GM19238 (cell line): ENCODE measurements at regions not wholly inside any gene's neighbourhood (a gene's known extent, or its start where the extent isn't known, plus 50 kb on each side); places are given as distances from the start of the nearest gene placed in this dataset.

Experiments used
- DNase-seq: peaks from one replicate; pipeline ENCODE4 v3.0.0; 2011; ENCODE audit warnings: low spot score; ENCODE audit not compliant: insufficient read length

- no peak for DNase-seq
Measured at GRCh38 chr6:120648713-120649112, 685.6 kb downstream of the TBC1D32 start.

- no peak for DNase-seq
Measured at GRCh38 chr6:120646101-120646500, 688.2 kb downstream of the TBC1D32 start.

- no peak for DNase-seq
Measured at GRCh38 chr6:120632975-120633374, 701.3 kb downstream of the TBC1D32 start.

DNA sequence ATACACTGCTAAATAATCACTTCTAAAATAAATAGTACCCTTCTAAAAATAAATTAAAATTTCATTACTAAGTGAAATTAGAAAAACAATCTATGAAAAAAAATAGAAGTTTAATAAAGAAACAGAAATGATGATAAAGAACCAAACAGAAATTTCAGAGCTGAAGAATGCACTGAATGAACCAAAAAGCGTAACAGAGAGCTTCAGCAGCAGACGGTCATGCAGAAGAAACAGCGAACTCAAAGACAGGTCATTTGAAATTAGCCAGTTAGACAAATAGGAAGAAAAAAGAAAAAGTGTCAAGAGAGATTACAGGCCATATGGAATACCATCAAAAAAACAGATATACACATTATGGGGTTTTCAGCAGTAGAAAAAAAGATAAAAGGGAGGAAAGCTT lies 706.7 kb downstream of the TBC1D32 start:
- no peak for DNase-seq

DNA sequence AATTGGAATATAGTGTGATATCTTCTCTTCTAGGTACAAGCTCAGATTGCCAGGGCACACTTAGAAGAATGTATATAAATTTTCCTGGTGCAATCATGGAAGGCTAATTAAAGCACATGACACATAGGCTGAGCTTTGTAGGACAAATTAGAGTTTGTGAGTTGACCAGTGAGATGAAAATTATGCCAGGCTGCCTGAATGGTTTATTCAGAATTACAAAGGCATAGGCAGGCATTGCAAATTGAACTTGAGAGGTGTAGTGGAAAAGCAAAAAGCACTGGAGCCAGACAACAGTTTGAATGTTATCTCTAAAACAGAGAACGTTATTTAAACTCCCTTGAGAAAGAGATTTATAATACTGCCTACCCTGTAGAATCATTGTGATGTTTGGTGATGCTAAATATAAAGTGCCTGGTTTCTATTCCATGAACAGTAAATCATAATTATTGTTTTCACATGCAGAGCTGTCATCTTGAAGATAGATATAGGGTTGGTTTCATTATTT lies 712.1 kb downstream of the TBC1D32 start:
- no peak for DNase-seq

- DNase-seq = no peak
Measured at GRCh38 chr6:120620900-120621299, 713.4 kb downstream of the TBC1D32 start.

- DNase-seq = no peak
Measured at GRCh38 chr6:120615238-120615637, 719.0 kb downstream of the TBC1D32 start.

DNA sequence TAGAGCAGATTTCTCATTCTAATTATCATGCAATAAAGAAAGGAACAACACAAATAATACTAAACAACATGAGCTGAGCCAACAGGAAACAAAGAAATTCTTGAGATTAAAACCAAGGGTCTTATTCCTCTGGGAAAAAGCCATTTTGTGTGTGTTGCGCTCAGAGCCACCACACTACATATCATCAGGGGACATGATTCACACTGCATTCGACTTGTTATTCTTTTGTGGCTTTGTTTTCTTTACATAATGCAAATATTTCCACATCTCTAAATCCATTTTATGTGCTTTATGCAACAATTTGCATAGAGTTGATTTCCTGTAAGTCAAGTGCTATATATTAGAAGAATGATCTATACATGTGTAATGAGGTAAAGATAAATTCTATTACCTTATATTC lies 719.6 kb downstream of the TBC1D32 start:
- DNase-seq = no peak

GRCh38 chr6:120608826-120609225 lies 725.5 kb downstream of the TBC1D32 start:
- no peak for DNase-seq

DNA sequence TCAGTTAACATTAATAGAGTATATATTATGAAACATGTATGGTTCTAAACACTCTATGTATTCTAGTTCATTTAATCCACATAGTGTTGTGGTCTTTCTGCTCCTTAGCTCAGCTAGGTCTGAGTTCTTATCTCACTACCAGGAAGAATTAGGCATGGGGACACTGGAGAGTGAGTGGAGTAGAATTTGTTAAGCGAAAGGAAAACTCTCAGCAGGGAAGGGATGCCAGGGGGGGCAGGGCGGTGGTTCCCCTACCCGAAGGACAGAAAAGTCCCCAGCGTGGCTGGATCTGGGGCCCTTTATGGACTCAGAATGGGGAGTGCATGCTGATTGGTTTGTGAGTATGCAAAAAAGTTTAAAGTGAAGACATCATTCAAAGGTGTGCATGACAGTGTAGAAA lies 727.5 kb downstream of the TBC1D32 start:
- no peak for DNase-seq

DNA sequence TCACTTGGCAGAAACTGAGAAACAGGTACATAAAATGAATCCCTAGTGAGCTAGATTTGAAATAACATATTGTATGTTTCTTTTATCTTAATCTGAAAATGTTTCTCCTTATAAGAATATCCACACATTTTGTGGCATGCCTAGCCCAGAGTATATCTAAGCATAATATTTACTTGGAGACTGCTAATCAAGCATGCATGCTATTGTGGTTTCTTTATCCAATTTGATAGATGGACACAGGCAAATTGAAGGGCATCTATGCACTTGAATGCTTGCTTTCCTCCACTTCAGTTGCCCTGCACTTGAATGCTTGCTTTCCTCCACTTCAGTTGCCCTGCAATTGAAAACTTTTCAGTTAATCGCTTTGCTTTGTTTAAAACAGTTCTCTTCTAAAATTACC lies 729.8 kb downstream of the TBC1D32 start:
- DNase-seq = no peak

- no peak for DNase-seq
Measured at GRCh38 chr6:120590611-120591010, 743.7 kb downstream of the TBC1D32 start.

GRCh38 chr6:120588424-120588823 lies 745.9 kb downstream of the TBC1D32 start:
- no peak for DNase-seq

DNA sequence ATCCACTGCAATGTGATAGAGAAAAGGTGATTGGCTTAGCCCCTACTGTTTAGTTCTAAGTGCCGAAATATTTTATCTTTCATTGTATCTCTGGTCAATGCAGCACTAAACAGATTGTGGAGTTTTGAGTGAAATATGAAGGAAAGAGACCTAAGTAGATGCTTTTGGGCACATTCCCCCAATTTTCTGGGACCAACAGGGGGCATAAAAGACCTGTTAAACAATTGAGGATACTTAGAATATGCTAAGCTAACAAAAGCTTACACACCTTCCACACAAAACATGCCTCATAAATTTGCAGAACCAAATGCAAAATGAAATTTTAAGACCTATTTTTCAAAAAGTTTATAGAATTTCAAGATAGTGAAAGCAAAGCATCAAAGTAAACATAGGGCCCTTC lies 746.9 kb downstream of the TBC1D32 start:
- no peak for DNase-seq

- no peak for DNase-seq
Measured at GRCh38 chr6:120584111-120584760, 750.0 kb downstream of the TBC1D32 start.

GRCh38 chr6:120576061-120576460 lies 758.2 kb downstream of the TBC1D32 start:
- no peak for DNase-seq

DNA sequence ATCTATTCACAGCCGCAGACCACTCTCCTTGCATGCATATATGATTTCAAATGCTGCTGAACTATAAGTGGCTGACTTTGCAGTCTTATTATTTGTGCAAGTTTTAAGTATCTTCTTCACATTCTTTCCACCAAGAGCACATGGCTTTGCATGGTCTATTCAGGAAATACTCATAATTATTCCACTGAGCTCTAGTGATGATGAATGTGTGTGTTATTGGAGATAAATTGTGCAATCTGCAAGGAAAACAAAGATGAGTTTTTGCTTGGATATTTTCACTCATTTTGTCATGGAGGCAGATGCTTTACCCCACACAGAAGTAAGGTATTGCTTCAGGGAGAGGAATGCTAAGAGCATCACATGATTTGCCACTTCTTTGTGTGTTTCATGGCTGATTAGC lies 764.6 kb downstream of the TBC1D32 start:
- no peak for DNase-seq

DNA sequence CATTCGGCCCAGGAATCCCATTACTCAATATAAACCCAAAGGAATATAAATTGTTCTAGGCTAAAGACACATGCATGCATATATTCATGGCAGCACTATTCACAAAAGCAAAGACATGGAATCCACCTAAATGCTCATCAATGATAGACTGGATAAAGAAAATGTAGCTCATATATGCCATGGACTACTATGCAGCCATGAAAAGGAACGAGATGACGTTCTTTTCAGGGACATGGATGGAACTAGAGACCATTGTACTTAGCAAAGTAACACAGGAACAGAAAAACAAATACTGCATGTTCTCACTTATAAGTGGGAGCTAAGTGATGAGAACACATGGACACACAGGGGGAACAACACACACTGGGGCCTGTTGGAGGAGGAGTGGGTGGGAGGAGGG lies 769.5 kb downstream of the TBC1D32 start:
- no peak for DNase-seq

DNA sequence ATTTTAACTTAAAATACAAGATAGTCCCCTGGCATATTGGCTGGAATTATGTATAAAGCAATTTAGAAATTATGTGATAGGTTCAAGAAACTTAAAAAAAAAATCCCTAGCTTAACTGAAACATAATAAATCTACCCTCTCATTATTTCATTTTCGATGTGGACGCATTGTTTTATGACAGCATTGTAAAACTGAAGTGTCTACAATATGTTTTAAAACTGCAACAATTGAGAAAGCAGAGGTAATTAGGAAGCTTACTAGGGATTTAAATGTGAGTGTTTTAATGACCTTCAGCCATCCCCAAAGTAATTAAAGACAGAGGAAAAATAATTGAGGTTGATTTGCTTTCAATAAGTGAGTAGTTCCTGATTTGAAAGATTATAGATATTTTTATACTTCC lies 776.0 kb downstream of the TBC1D32 start:
- no peak for DNase-seq

DNA sequence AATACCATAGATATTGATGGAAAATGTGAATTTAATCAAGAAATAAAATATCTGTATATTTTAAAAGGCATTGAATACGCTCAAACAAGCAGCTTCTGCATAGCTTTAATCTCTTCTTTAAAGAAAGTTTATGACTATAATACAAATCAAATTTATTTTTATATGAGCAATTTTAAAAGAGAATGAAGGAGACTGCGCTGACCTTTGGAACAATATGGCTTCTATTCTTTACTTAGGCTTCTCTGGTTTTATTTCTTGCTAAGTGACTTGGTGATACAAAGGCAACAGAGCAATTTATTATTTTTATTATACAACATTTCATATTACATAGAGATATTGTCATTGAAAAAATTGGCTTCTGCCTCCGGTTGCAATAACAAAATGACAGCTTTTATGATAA lies 776.7 kb downstream of the TBC1D32 start:
- DNase-seq = no peak

DNA sequence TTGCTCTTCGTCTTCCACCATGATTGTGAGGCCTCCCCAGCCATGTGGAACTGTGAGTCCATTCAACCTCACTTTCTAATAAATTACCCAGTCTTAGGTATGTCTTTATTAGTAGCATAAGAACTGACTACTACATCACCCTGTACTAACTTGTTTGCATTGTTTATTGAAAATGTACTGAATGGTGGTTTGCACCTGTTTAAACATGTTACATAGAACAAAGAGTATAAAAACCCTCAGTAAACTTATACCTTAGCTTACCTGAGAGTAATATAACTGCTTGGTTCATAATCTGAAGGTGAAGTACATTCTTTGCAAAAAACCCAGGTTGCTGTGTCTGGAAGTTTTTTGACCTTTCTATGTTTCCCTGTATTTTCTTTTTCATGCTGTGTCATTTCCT lies 777.8 kb downstream of the TBC1D32 start:
- no peak for DNase-seq

- DNase-seq = no peak
Measured at GRCh38 chr6:120553353-120553752, 780.9 kb downstream of the TBC1D32 start.

- DNase-seq = no peak
Measured at GRCh38 chr6:120545353-120545752, 788.9 kb downstream of the TBC1D32 start.

DNA sequence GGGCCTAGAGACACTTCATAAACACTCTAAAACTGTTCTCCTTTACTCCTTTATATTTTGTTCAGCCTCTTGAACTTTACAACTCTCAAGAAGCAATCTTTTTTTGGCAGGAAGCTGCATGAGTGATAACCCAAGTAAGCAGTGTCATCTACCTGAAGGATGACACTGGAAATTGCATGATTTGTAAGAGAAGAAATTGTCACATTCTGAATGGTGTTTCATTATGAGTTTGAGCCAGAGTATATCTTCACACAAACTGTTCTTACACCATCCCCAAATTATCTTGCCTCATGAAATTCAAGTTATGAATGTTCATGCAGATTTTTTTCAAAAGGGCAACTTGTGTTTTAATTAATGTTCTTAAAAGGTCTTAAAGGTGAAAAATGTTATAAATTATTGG lies 799.3 kb downstream of the TBC1D32 start:
- DNase-seq = no peak
